ENCODE measurements at regions not wholly inside any gene's neighbourhood (a gene's known extent, or its start where the extent isn't known, plus 50 kb on each side); places are given as distances from the start of the nearest gene placed in this dataset.

- BruUV-seq (replicated peaks) = no TSS peak
- H3K4me1 ChIP-seq (replicated peaks in 1 of 2; ENCODE audit: control insufficient read depth in 2 of 2, insufficient read depth in 2 of 2, low read length in 2 of 2) = no peaks in the 10 kb centered on the region
- H3K36me3 ChIP-seq (ENCODE audit: control insufficient read depth, insufficient read depth, low read length) = no peaks in the 10 kb centered on the region
- in situ Hi-C loops (cut with MboI) = no loop called here
- H3K79me2 ChIP-seq (ENCODE audit: control insufficient read depth, insufficient read depth, low read length) = no peaks in the 10 kb centered on the region
- H2AFZ ChIP-seq (ENCODE audit: low read depth, low read length) = no peak overlapping the region
- TF ChIP-seq ZNF592 (IDR thresholded peaks at IDR 0.05) = no peak
- H3K4me2 ChIP-seq (ENCODE audit: insufficient read depth, low read length) = no peak overlapping the region
- ATAC-seq = no peak
- intact Hi-C loops (cut with micrococcal nuclease) = no loop called here
- H3K4me3 ChIP-seq = no peak overlapping the region
- CTCF ChIA-PET (ENCODE audit: low intra/inter-chr PET ratio) = no interaction called here
- no peak for FAIRE-seq
- H3K27ac ChIP-seq (ENCODE audit: extremely low read depth, low read depth, low read length) = no peak overlapping the region
- H3K9ac ChIP-seq (ENCODE audit: insufficient read depth in 1 of 2, low read depth in 2 of 2, low read length in 2 of 2) = no peak overlapping the region
- H4K20me1 ChIP-seq (replicated peaks; ENCODE audit: control insufficient read depth, insufficient read depth, low read length) = no peaks in the 10 kb centered on the region
- no peaks in the 10 kb centered on the region for H3K9me1 ChIP-seq (ENCODE audit: control insufficient read depth, insufficient read depth, low read length)
- no peaks in the 10 kb centered on the region for H3K9me3 ChIP-seq (replicated peaks; ENCODE audit: control insufficient read depth, insufficient read depth, low read depth, low read length)
- POLR2A ChIA-PET = no interaction called here
- H3K27me3 ChIP-seq (ENCODE audit: control insufficient read depth in 2 of 2, insufficient read depth in 2 of 2, low read length in 2 of 2) = no peaks in the 10 kb centered on the region
- no peak for DNase-seq (ENCODE audit: extremely low read depth in 1 of 4, low spot score in 3 of 4)
These were observed 1029.2 kb downstream of the EPHA3 start for GRCh38 chr3:90136456-90137191.
